EH (cell line): ENCODE measurements at regions not wholly inside any gene's neighbourhood (a gene's known extent, or its start where the extent isn't known, plus 50 kb on each side); places are given as distances from the start of the nearest gene placed in this dataset.

Experiments
- DNase-seq: peaks from one replicate; pipeline ENCODE4 v3.0.0-alpha.2; 2015; ENCODE audit warnings: low read depth

DNA sequence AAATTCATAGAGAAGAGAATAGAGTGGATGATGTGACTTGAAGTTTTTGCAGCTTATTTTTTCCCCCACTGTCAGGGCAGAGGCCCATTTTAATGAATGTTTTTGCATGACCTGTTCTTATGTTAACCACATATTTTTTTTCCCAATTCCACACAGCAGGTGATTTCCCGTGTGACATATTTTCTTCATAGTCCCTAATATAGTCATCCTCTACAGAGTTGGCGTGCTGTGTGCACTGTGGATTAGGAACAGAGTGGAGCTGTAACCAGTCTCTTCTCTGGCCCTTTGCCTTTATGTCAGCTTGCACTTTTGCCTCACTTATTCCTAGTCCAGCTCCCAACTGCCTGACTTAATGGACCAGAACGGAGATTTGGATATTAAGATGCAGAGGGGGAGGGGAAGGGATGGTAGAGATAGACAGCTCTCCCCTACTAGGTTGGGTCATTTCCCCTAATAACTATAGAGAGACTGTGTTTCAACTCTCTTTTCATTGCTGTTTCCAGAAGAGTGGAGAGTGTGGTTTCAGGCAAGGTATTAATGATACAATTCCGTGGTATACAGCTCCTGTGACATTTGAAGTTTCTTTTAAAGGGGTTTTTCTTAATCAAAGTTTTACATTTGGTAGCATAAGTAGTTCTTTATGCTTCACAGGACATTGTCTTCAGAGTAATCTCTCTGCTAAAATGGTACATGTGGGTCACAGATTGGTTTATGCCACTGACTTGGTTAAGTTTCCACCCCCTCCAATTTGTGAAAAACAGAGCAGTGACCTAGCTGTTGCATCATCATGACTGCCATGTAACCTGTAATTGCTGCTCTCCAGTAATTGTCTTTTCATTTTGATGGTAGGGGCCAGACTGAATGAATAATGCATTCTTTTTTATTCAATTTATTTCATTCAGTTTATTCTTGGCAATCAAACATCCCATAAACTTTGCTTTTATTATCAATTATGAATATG is 161.3 kb downstream of the HAUS1 start:
- no peak for DNase-seq

DNA sequence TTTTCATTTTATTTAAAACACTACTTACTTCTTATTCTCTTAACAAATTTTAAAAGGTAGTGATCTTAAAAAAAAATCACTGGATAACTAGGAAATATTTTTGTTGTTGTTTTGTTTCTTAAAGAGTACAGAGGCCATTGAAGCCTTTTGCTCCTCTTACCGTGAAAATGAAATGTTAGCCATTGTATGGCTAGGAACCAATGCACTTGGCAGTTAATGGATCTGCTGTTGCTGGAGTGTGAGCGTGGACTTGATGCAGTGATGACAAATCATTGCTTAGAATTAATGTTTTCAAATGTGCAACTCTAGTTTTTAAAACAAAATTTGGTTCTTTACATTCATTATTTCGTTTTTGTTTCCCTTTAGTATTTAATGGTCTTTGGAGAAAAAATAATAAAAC is 162.3 kb downstream of the HAUS1 start:
- DNase-seq = no peak

DNA sequence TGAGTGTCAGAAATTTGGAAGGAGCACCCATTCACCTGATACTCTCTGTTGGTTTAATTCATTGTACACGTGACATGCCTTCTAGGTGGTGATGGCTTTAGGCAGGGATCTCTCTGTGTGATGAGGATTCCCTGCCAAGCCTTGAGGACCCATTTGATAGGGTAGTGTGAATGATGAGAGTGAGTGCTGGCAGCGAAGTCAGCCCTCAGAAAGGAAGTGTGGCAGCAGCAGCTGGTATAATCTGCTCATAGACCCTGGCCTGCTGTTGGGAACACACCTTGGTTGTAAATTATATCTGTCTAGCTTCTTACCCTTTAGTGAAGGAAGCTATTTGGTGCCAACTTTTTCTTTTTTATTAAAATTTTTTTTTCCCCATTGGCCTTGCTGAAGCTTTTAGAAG is 164.5 kb downstream of the HAUS1 start:
- DNase-seq = no peak

DNA sequence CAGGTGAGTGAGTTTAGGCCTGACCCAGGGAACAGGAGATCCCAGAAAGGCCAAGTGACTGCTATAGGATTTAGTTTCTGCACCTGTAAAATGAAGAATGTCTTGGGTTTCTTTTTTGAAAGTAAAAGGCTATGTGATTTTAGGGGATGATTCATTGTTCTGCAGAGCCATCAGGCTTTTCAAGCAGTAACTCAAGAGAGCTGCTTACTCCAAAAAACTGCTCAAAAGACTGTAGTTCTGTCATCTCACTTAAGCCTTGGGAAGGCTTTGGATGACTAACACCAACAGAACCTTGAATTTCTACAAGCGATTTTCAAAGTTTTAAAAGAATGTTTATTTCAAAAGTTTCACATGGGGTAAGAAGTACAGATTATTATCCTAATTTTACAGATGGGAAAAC is 165.1 kb downstream of the HAUS1 start:
- DNase-seq = no peak

DNA sequence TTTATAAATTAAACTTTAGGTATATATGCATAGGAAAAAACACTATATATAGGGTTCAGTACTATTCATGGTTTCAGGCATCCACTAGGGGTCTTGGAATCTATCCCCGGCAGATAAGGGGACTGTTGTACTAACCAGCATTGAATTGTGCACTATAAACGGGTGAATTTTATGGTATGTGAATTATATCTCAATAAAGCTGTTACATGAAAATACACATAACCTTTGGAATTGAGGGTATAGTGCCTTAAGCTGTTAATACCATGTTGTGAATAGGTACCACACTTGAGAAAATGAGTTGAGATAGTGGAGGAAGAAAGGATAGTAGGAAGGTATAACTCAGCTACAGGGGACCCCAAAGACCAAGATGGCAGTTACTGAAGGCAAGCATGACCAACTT is 167.3 kb downstream of the HAUS1 start:
- no peak for DNase-seq

DNA sequence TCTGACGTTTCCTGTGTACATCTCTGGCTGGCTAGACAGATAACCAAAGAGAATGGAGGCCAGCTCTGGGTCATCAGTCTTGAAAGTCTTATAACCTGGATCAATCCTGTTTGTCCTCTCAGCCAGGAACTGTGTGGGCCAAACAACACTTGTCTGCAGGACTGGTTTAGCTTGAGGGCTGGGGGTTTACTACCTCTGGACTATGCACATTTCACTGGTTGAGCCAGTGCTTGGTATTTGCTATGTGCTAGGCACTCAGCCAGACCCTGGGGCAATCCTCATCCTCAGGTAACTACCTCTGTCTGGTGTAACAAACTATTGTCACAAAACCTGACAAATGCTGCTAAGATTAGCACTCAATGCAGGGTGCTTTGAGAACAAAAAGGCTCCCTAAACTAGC is 169.7 kb downstream of the HAUS1 start:
- no peak for DNase-seq

DNA sequence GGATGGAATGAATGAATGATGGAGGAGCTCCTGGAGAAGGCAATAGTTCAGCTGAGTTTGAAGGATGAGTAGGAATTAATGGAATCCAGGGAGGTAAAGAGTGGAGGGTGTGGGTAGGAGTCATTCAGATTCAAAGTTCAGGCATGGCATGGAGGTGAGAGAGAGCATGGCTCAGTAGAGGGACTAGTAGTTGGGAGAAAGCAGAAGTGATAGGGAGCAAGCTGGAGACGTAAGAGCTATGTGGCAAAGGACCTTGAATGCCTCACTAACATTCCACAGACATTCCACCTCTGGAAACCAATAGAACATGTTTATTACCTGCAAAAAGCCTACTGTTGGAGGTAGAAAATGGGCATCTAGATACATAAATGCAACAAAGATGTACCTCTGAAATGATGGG is 170.1 kb downstream of the HAUS1 start:
- DNase-seq = no peak

DNA sequence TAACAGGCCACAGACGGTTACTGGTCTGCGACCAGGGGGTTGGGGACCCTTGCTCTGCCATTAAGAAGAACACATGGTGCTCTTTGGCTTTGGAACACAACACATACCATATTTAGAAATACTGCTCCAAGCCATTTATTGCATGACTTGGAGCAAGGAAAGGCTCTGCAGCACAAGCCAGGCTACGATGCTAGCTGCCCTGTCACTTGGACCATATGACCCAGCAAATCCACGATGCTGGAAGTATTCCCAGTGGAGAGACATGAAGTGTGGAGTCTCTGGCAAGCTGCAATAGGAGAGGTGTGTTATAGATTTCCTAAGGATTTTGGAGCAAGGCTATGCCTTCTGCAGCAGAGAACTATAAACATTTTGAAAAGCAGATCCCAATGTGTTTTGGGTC is 171.2 kb downstream of the HAUS1 start:
- DNase-seq = peak; percentile 34

DNA sequence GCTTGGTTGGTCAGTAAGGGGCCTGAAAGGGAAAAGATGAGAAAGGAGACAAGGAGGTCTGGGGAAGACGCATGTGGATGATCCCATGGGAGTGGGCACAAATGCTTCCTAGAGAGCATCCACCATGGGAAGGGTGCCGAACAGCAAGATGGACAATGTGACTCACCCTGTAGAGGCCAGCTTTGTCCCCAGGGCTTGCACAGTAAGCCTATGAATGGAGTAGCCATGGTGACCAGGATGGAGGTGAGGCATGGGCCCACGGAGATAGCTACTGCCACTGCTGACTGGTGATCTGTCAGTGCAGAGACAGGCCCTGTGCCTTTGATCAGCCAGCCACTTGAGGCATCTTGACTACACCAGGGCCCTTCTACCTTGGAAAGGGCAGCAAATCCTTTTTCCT is 172.6 kb downstream of the HAUS1 start:
- DNase-seq = no peak

DNA sequence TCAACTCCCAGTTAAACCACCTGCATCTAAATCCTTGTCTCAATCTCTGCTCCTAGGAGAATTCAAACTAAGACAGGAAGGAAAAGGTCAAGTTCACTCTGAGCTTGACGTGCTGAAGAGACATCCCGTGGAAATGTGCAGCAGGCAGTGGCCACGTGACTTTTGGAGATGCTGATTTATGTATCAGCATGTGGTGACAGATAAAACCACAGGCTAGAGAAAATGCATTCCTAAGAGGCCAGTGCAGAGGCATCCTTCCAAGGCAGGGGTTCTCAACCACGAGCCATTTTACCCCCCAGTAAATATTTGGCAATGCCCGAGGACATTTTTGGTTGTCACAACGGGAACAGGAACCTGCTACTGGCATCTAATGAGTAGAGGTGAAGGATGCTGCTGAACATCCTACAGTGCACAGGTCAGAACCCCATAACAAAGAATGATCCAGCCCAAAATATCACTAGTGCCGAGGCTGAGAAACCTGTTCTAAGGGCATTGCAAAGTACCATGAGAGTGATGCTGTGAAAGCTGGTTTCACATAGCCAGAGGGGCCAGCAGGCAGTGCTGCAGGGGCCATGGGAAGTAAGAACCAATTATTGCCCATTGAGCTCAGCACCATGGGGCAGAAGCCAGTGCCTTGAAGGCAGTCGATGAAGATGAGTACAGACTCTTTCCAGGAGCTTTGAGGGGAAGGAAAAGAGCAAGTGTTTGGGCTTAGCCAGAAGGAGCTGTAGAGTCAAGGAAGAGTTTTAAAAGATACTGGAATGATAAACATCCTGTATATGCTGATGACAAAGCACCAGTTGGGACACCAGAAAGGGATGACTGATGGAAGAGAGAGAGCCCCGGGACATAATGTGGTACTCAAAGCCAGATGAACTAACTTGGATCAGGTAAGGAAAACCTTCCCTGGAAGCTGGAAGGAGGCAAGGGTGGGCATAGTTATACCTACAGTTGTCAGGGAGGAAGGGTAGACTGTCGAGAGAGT is 174.6 kb downstream of the HAUS1 start:
- peak; percentile 92 for DNase-seq

DNA sequence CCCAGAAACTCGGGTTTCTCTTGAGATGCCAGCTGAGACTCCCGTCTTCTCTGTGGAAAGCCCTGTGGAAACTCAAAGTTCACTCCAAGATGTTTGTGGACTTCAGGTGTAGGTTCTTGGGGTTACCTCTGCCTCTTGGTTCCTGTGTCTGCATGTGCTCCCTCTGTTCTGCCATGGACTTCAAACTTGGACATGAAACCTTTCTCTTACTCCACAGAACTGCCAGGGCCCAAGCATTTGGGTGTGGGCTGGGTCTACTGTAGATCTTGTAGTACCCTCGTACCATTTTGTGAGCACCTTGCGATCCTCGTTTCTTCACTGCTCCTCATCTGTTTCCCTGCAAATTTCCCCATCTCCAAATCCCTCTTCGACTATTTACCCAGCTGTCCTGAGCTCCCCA is 175.5 kb downstream of the HAUS1 start:
- no peak for DNase-seq

DNA sequence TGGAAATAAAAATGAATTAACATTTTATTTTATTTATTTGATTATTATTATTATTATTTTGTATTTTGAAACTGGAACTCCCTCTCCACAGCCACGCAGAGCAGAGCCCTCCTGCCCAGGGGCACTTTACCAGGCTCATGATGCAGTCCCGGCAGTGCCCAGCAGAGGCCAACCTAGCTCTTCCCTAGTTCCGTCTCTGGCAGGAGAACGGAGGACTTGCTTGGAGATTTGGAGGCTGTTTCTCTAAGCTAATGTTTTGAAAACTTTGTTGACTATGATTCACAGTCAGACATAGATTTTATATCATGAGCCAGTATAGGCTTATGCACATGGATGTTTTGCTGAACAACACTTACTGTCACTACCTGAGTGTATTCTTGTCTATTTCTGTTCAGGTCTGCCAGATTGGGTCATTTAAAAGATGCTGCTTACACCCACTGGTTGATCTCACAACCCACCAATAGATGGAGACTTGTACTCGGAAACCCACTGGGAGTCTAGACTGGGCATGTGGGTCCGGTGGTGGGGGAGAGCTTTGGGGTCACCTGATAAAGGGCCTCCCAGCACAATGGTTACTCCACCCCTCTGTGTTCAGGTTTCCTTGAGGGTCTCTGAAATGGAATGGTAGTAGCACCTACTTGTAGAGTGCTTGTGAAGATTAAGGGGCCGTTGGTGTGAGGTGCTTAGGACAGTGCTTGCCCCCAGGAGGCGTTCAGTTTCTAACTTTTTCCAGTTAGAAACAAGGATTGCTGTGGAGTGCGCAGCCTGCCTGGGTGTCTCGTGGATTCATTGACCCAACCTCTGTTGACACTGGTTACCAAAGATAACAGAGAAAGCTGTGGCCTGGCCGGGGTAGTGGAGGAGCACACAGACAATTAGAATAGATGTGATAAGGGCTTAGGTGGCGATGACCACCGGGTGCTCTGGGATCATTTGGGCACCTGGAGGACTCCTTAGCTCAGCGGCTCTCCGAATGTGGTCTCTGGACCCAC is 177.3 kb downstream of the HAUS1 start:
- peak; percentile 77 for DNase-seq

DNA sequence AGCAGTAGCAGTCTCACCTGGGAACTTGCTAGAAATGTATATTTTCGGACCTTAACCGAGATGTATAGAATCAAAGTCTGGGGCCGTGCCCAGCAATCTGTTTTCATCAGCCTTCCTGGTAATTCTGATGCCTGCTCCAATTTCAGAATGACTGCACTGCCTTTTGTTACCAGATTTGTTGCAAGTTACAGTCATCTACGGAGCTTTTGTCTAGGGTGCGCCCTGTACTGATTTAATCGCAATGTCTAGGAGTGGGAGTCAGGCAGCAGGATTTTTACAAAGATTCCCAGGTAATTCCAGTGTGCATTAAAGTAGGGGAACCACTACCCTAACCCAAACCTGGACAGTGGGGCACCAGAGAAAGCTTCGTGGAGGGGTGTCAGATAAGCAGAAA is 178.0 kb downstream of the HAUS1 start:
- DNase-seq = no peak

DNA sequence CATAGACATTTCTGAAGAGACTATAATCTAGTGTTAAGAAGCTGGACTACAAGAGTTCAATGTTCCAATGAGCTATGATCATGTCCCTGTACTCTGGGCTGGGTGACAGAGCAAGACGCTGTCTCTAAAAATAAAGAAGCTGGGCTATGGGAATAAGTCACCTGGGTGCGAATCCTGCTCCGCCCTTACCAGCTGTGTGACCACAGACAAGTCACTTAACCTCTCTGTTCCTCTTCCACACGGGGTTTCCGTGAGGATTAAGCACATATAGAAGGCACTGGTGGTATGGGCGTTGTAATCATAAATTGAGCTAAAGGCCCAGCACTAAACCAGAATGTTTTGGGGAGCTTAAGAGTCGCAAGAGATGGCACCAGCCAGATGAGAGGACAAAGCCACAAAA is 178.5 kb downstream of the HAUS1 start:
- DNase-seq = no peak

DNA sequence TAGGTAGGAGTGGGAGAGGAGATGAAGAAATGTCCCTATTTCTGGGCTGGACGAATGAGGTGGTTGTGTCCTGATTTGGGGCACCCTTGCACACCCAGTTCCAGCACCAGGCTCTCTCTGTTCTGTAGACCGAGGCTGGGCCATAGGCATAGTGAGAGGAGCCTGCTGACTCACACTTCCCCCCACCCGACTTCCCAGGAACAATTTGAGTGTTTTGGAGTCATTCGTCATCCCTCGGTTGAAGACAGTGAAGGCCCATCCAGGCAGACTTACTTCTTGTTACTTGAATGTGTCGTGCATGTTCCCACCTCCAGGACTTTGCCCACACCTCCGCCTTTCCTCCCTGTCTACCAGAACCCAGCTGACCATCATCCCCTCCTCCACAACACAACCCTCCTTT is 179.1 kb downstream of the HAUS1 start:
- peak; percentile 46 for DNase-seq

DNA sequence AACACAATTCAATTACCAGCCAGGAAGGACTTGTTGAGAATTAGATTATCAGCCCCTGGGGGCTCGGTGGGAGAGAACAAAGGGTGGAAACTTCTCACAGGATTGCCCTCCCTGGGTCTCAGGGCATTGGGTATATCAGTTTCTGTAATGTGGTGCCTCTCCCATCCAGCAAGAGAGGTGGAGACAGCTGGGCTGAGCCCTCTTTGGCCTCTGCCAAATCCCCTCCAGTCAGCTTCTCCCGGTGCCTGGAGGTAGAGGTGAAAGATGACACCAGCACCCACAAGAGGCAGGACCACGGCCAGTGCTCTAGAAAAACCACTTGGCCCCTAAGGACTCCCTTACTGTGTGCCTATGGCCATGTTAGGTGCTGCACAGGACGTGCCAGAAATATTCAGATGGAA is 179.7 kb downstream of the HAUS1 start:
- peak; percentile 14 for DNase-seq

DNA sequence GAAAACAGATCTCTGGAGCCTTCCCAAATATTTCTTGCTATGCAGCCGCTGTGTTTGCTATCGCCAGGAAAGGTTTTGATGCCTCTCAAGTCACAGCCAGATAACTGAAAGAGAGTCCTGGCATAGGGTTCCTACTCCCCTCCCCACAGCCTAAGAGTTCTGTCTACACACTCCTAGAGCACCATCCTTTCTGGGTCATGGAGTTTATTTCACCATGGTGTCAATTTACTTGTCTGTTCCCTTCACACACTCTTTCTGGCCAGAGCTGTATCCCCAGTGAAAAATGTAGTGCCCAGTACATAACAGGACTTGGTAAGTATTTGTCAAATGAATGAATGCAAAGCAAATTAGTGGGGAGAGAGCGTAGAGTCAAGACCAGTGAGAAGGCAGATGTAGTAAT is 185.3 kb downstream of the HAUS1 start:
- DNase-seq = no peak

DNA sequence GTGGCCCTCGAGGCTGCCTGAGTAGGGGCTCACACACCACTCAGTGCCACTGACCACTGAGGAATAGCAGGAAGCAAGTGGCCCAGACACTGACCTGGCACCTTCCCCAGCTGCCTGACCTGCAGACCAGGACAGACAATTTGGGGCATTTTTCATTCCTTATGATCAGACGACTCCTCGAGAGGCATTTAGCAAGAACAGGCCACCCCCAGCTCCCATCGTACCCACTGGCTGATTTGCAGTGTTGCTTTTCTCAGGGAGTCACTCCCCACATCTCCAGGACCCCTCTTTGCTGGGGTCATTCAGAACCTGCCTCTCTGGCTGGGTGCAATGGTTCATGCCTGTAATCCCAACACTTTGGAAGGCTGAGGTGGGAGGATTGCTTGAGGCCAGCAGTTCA is 185.7 kb downstream of the HAUS1 start:
- no peak for DNase-seq

DNA sequence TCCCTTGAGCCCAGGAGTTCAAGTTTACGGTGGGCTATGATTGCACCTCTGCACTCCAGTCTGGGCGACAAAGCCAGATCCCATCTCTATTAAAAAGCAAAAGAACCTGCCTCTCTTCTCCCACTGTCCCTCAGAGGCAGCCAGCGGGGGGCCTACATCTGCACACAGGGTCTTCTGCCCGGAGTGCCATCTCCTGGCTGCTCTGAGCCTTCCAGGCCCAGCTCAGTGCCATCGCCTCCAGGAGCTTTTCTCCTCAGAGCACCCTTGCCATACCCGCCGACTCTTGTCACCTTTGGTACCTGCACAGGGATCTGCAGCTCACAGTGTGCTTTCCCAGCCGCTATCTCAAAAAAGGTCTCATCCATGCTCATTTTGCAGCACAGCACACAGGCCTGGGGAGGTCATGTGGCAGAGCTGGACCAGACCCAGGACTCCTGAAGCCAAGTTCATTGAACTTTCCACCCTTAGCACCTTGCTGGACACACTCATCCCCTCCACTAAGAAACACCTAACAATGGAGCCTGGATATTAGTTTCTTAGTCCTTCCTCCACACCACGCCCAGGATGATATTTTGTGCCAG is 186.3 kb downstream of the HAUS1 start:
- DNase-seq = no peak

DNA sequence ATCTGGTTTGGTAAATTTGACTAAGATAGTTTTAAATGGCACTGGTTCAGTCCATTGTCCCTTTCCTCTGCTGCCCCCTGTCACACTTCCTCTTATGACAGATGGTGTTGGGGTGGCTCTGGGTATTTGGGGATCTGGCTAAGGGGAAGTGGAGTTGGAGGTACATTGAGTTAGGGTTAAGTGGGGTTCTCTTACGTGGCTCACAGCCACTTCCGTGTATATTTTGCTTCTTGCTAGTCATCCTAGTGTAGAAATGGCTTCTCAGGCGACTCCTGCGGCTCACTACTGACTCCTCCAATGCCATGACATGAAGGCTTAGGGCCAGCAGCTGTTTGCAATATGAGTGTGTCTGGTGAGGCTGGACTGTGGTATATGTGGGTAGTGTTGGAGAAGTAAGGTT is 187.0 kb downstream of the HAUS1 start:
- DNase-seq = no peak

DNA sequence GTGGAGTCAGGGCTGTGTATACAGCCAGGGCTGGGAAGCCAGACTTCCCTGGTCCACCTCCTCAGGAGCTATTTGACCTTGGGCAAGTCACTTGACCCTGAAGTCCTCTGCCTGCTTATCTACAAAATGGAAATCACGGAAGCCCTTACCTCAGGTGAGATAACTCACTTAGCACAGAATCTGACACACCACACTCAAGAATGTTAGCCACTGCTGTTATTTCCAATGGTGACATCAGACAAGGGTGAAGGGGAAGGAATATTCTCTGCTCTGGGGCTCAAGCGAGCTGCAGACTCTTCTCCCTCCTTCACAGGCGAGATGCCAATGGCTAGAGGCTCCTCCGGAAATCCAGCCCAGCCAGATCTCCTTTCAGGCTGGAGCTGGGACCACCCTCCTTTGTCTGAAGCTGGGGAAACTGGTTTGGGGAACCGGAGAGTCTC is 189.6 kb downstream of the HAUS1 start:
- DNase-seq = no peak
